Kidney (tissue), 13 donors: ENCODE measurements at regions not wholly inside any gene's neighbourhood (a gene's known extent, or its start where the extent isn't known, plus 50 kb on each side); places are given as distances from the start of the nearest gene placed in this dataset.

ENCODE experiments used
- DNase-seq, 5 donors: peaks; one replicate each; pipeline ENCODE4 v3.0.0-alpha.2; 2013 to 2020
- FAIRE-seq: peaks from 2 replicates; lab custom pipeline; 2012; peaks lifted over from hg19 to GRCh38; lab: Jason Lieb, UNC
- H3K27ac ChIP-seq, 2 donors: one replicate each; pipeline ENCODE4 v1.7.0; 2013; ENCODE audit warnings: low read depth in 2 of 2, low read length in 2 of 2, inconsistent platforms in 1 of 2
- H3K27me3 ChIP-seq: one replicate; pipeline ENCODE4 v1.7.1; 2013; ENCODE audit warnings: low read length, inconsistent platforms; ENCODE audit not compliant: control insufficient read depth, insufficient read depth
- H3K36me3 ChIP-seq, 3 donors: one replicate each; pipeline versions ENCODE4 v1.7.0 to v1.7.1; 2013; ENCODE audit warnings: low read length in 3 of 3, control low read depth in 1 of 3, inconsistent platforms in 1 of 3; ENCODE audit not compliant: insufficient read depth in 3 of 3, control insufficient read depth in 2 of 3
- H3K4me1 ChIP-seq, 3 donors: one replicate each; pipeline versions ENCODE4 v1.7.0 to v1.7.1; 2013; ENCODE audit warnings: low read length in 3 of 3, inconsistent platforms in 1 of 3, low read depth in 1 of 3; ENCODE audit not compliant: control insufficient read depth in 2 of 3, insufficient read depth in 2 of 3
- H3K4me3 ChIP-seq, 3 donors: one replicate each; pipeline versions ENCODE4 v1.7.0 to v1.8.1; 2013; ENCODE audit warnings: low read length in 3 of 3, control low read depth in 1 of 3, inconsistent platforms in 1 of 3
- H3K9ac ChIP-seq, 3 donors: one replicate each; pipeline versions ENCODE4 v1.7.0 to v1.7.1; 2013; ENCODE audit warnings: low read length in 3 of 3, control low read depth in 1 of 3, inconsistent platforms in 1 of 3
- H3K9me3 ChIP-seq, 3 donors: one replicate each; pipeline versions ENCODE4 v1.7.0 to v1.7.1; 2013; ENCODE audit warnings: low read length in 3 of 3, control low read depth in 1 of 3, inconsistent platforms in 1 of 3; ENCODE audit not compliant: control insufficient read depth in 2 of 3, insufficient read depth in 1 of 3
- intact Hi-C: fragments of 100-400 bp; cut with DNase I; formaldehyde crosslinking; loops from one replicate; pipeline ENCODE4 v1.11.1; 2022
- TF ChIP-seq, protein P1 (sequence below): IDR thresholded peaks from 3 replicates; pipeline ENCODE4 v1.5.1; 2012; ENCODE audit warnings: mild to moderate bottlenecking, moderate library complexity, borderline replicate concordance; ENCODE audit not compliant: insufficient read depth; ENCODE audit errors: extremely low read depth
- donor health status: control.
- donor health status: control.
- donor health status: control.
- donor health status: control.
- donor health status: control.
- donor health status: DM: yes; HTN: yes; CAD: no.
- donor health status: Normal renal cell carcinoma (clear cell type).

- H3K9ac ChIP-seq, result no peak overlapping the region
- no peak overlapping the region for H3K27ac ChIP-seq
- no peak for FAIRE-seq
- H3K27me3 ChIP-seq, result no peaks in the 10 kb centered on the region
- no peak overlapping the region for H3K4me3 ChIP-seq
- intact Hi-C loops, result no loop called here
- H3K9me3 ChIP-seq, result no peaks in the 10 kb centered on the region
- H3K4me1 ChIP-seq, result no peaks in the 10 kb centered on the region
- no peak for DNase-seq
- no peaks in the 10 kb centered on the region for H3K36me3 ChIP-seq
- TF ChIP-seq, protein P1, sequence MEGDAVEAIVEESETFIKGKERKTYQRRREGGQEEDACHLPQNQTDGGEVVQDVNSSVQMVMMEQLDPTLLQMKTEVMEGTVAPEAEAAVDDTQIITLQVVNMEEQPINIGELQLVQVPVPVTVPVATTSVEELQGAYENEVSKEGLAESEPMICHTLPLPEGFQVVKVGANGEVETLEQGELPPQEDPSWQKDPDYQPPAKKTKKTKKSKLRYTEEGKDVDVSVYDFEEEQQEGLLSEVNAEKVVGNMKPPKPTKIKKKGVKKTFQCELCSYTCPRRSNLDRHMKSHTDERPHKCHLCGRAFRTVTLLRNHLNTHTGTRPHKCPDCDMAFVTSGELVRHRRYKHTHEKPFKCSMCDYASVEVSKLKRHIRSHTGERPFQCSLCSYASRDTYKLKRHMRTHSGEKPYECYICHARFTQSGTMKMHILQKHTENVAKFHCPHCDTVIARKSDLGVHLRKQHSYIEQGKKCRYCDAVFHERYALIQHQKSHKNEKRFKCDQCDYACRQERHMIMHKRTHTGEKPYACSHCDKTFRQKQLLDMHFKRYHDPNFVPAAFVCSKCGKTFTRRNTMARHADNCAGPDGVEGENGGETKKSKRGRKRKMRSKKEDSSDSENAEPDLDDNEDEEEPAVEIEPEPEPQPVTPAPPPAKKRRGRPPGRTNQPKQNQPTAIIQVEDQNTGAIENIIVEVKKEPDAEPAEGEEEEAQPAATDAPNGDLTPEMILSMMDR, result no peak
Measured at GRCh38 chr5:96522635-96523355, 89.7 kb upstream of the PCSK1 start.

GRCh38 chr5:96527768-96528661 lies 95.0 kb upstream of the PCSK1 start:
- Histone ChIP-seq H3K9ac (no peak overlapping the region), H3K27me3 (no peaks in the 10 kb centered on the region), H3K27ac (no peak overlapping the region), H3K4me3 (no peak overlapping the region), H3K36me3 (no peaks in the 10 kb centered on the region), H3K9me3 (no peaks in the 10 kb centered on the region), H3K4me1 (no peaks in the 10 kb centered on the region)
- DNase-seq (no peak), FAIRE-seq (no peak)
- TF ChIP-seq, protein P1, result no peak
- intact Hi-C loops, result no loop called here

- Histone ChIP-seq H3K27me3 (no peaks in the 10 kb centered on the region), H3K4me3 (no peak overlapping the region), H3K36me3 (no peaks in the 10 kb centered on the region), H3K9me3 (no peaks in the 10 kb centered on the region), H3K9ac (no peak overlapping the region), H3K4me1 (no peaks in the 10 kb centered on the region), H3K27ac (no peak overlapping the region)
- DNase-seq (no peak), FAIRE-seq (no peak)
- intact Hi-C loops, result no loop called here
- TF ChIP-seq, protein P1, result no peak
Measured at GRCh38 chr5:96528826-96529474, 95.9 kb upstream of the PCSK1 start.
